GM12878 (cell line): ENCODE measurements at regions not wholly inside any gene's neighbourhood (a gene's known extent, or its start where the extent isn't known, plus 50 kb on each side); places are given as distances from the start of the nearest gene placed in this dataset.

ENCODE experiments used
- ATAC-seq: fragments of 200-7000 bp; cut with Tn5 transposase; 3 replicates; pipeline ENCODE4 v1.9.1; 2020; ENCODE audit warnings: mild to moderate bottlenecking, moderate library complexity
- BruUV-seq: library from RNA; stranded (reverse); fragments of 400-500 nt; replicated peaks from 2 replicates; lab custom pipeline; 2021; lab: Mats Ljungman, UMichigan
- CTCF ChIA-PET: fragments of 300-600 bp; sonication (Branson Sonifier 250); formaldehyde crosslinking; extraction: SDS; loops from one replicate; lab custom pipeline; 2021; ENCODE audit warnings: inconsistent platforms; lab: Yijun Ruan, JAX
- POLR2A ChIA-PET: fragments of 350-600 bp; formaldehyde crosslinking; extraction: SDS; loops from one replicate; lab custom pipeline; 2021; ENCODE audit warnings: inconsistent platforms; lab: Charles Lee
- RAD21 ChIA-PET: fragments of 300-600 bp; sonication (Branson Sonifier 250); formaldehyde crosslinking; loops from one replicate; lab custom pipeline; 2023; ENCODE audit warnings: antibody characterized with exemption; ENCODE audit not compliant: unreplicated experiment; lab: Charles Lee
- SMC1A ChIA-PET: fragments of 300-600 bp; sonication (Branson Sonifier 250); formaldehyde crosslinking; loops from one replicate; lab custom pipeline; 2023; ENCODE audit not compliant: unreplicated experiment, uncharacterized antibody; lab: Charles Lee
- DNase-seq: peaks from one replicate; pipeline ENCODE4 v3.0.0-alpha.2; 2011; ENCODE audit warnings: low read depth, low spot score
- FAIRE-seq: peaks from 3 replicates; lab custom pipeline; 2011; peaks lifted over from hg19 to GRCh38; lab: Jason Lieb, UNC
- H2AFZ ChIP-seq: 2 replicates; pipeline ENCODE4 v1.6.0; 2011; ENCODE audit warnings: low read depth, low read length, control low read depth; ENCODE audit not compliant: control insufficient read depth
- H3K27ac ChIP-seq: 2 replicates; pipeline ENCODE4 v1.5.1; 2011; ENCODE audit warnings: control low read depth; ENCODE audit not compliant: control insufficient read depth, insufficient read depth
- H3K27me3 ChIP-seq, 2 experiments: replicated peaks in 1 of 2; 2 replicates each; pipeline versions ENCODE4 v1.6.0 to v1.6.1; 2011; ENCODE audit warnings: low read length in 1 of 2; ENCODE audit not compliant: control insufficient read depth in 2 of 2, insufficient read depth in 2 of 2
- H3K36me3 ChIP-seq, 2 experiments: 2 replicates each; pipeline ENCODE4 v1.5.1; 2011; ENCODE audit warnings: low read length in 1 of 2; ENCODE audit not compliant: control insufficient read depth in 2 of 2, insufficient read depth in 2 of 2
- H3K4me1 ChIP-seq: 2 replicates; pipeline ENCODE4 v1.6.1; 2011; ENCODE audit warnings: mild to moderate bottlenecking, low read length, moderate library complexity, mixed read lengths; ENCODE audit not compliant: control insufficient read depth, insufficient read depth
- H3K4me2 ChIP-seq: 2 replicates; pipeline ENCODE4 v1.6.0; 2011; ENCODE audit warnings: control low read depth; ENCODE audit not compliant: control insufficient read depth, insufficient read depth
- H3K4me3 ChIP-seq: fragments of 200-600 bp; sonication (generic); 2 replicates; pipeline ENCODE4 v1.5.1; 2016
- H3K79me2 ChIP-seq: 2 replicates; pipeline ENCODE4 v1.6.0; 2011; ENCODE audit warnings: low read length; ENCODE audit not compliant: control insufficient read depth, insufficient read depth
- H3K9ac ChIP-seq: 2 replicates; pipeline ENCODE4 v1.8.0; 2011; ENCODE audit warnings: low read length, control low read depth, mixed read lengths; ENCODE audit not compliant: control insufficient read depth, insufficient read depth
- H3K9me3 ChIP-seq: replicated peaks from 3 replicates; pipeline ENCODE4 v1.5.1; 2011; ENCODE audit warnings: mild to moderate bottlenecking, low read length; ENCODE audit not compliant: control insufficient read depth, insufficient read depth
- H4K20me1 ChIP-seq: 2 replicates; pipeline ENCODE4 v1.6.0; 2011; ENCODE audit not compliant: control insufficient read depth, insufficient read depth
- BACH1 ChIP-seq: fragments of 450-650 bp; IDR thresholded peaks from 2 replicates; pipeline ENCODE4 v1.6.1; 2017; ENCODE audit warnings: mild to moderate bottlenecking, borderline replicate concordance
- BCL11A ChIP-seq: IDR thresholded peaks from 2 replicates; pipeline ENCODE4 v1.6.1; 2011; ENCODE audit warnings: low read depth, low read length
- MTA2 ChIP-seq: fragments of 450-650 bp; IDR thresholded peaks from 2 replicates; pipeline ENCODE4 v1.6.1; 2016; ENCODE audit warnings: low read depth, mild to moderate bottlenecking, moderate library complexity
- NFYB ChIP-seq: IDR thresholded peaks from 2 replicates; pipeline ENCODE4 v1.6.1; 2011; ENCODE audit warnings: low read depth, mild to moderate bottlenecking, low read length, improper control_type of control experiment, moderate library complexity; ENCODE audit not compliant: insufficient read depth
- POLR2A ChIP-seq: IDR thresholded peaks from 2 replicates; pipeline ENCODE4 v1.6.1; 2011; ENCODE audit warnings: low read depth, mild to moderate bottlenecking, low read length
- POLR2AphosphoS5 ChIP-seq: IDR thresholded peaks from 2 replicates; pipeline ENCODE4 v1.6.1; 2011; ENCODE audit warnings: mild to moderate bottlenecking, low read length, inconsistent platforms
- POU2F2 ChIP-seq: IDR thresholded peaks from 3 replicates; pipeline ENCODE4 v1.6.1; 2011; ENCODE audit warnings: low read depth, mild to moderate bottlenecking, low read length, borderline replicate concordance
- TCF7 ChIP-seq: IDR thresholded peaks from 2 replicates; pipeline ENCODE4 v1.6.1; 2014; ENCODE audit warnings: antibody characterized with exemption, borderline replicate concordance
- ZNF217 ChIP-seq: fragments of 450-650 bp; IDR thresholded peaks from 2 replicates; pipeline ENCODE4 v1.6.1; 2017; ENCODE audit warnings: antibody characterized with exemption, mild to moderate bottlenecking
- ZNF274 ChIP-seq: IDR thresholded peaks from one replicate; pipeline ENCODE4 v1.8.0; 2011; ENCODE audit not compliant: insufficient read length, insufficient read depth
- WGBS: methylation state at CpG from one replicate; pipeline ENCODE4 v1.1.6; 2016; ENCODE audit warnings: low lambda C conversion rate; ENCODE audit not compliant: insufficient replicate concordance, insufficient coverage; ENCODE audit errors: missing lambda C conversion rate; 5-methylcytosine and 5-hydroxymethylcytosine counted together
- in situ Hi-C: fragments of 300-500 bp; cut with MboI; formaldehyde crosslinking; loops from 9 replicates; pipeline ENCODE4 v1.14.3; 2018; ENCODE audit warnings: mixed read lengths
- intact Hi-C: fragments of 100-400 bp; cut with micrococcal nuclease; formaldehyde crosslinking; loops from one replicate; pipeline ENCODE4 v1.14.2; 2022; ENCODE audit not compliant: unreplicated experiment
- TF ChIP-seq, protein P1 (sequence below): IDR thresholded peaks from 2 replicates; pipeline ENCODE4 v1.6.1; 2011; ENCODE audit warnings: low read depth, mild to moderate bottlenecking, low read length, moderate library complexity, borderline replicate concordance; ENCODE audit errors: extremely low read depth
- TF ChIP-seq, protein P2 (sequence below): IDR thresholded peaks from 2 replicates; pipeline ENCODE4 v1.6.1; 2011; ENCODE audit warnings: mild to moderate bottlenecking, low read depth, low read length, moderate library complexity; ENCODE audit not compliant: insufficient replicate concordance

DNA sequence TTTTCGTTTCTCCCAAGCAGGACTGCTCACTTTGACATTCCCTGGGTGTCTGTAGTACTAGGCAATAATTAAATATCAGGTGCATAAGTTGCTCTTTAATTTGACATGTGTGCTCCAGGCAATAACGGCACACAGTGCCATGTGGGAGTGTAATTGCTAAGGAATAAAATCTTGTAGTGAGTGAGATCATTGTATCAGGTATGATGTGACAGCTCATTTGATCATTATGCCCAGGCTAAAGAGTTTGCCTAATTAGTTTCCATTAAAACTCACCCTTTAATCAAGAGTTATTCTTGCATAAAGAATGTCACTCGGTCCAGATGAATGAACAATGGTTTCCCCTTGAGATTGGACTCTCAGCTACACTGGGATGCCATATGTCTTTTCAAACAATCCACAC, 220.0 kb downstream of the INSC start:
- POLR2A ChIA-PET, result no interaction called here
- Histone ChIP-seq H4K20me1 (no peaks in the 10 kb centered on the region), H3K27me3 (no peaks in the 10 kb centered on the region), H3K36me3 (no peaks in the 10 kb centered on the region), H2AFZ (no peak overlapping the region), H3K4me1 (no peaks in the 10 kb centered on the region)
- 8% methylated on average over 3 of the region's 3 CpGs for WGBS
- no peak for FAIRE-seq
- in situ Hi-C loops, result no loop called here
- TF ChIP-seq POU2F2 (no peak), NFYB (no peak), POLR2A (no peak), ZNF274 (no peak), MTA2 (no peak), BCL11A (no peak), TCF7 (no peak), POLR2AphosphoS5 (no peak), ZNF217 (no peak), BACH1 (no peak)
- TF ChIP-seq, protein P1, sequence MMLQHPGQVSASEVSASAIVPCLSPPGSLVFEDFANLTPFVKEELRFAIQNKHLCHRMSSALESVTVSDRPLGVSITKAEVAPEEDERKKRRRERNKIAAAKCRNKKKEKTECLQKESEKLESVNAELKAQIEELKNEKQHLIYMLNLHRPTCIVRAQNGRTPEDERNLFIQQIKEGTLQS, result no peak
- TF ChIP-seq, protein P2, sequence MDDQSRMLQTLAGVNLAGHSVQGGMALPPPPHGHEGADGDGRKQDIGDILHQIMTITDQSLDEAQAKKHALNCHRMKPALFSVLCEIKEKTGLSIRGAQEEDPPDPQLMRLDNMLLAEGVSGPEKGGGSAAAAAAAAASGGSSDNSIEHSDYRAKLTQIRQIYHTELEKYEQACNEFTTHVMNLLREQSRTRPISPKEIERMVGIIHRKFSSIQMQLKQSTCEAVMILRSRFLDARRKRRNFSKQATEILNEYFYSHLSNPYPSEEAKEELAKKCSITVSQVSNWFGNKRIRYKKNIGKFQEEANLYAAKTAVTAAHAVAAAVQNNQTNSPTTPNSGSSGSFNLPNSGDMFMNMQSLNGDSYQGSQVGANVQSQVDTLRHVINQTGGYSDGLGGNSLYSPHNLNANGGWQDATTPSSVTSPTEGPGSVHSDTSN, result no peak
- TF ChIP-seq, all 136 proteins: peak for 0
- BruUV-seq, result no TSS peak
- CTCF ChIA-PET, result no interaction called here
- Histone ChIP-seq H3K4me2 (no peak overlapping the region), H3K4me3 (no peak overlapping the region), H3K27ac (no peak overlapping the region), H3K9me3 (no peaks in the 10 kb centered on the region), H3K9ac (no peak overlapping the region), H3K79me2 (no peaks in the 10 kb centered on the region)
- ATAC-seq, result no peak
- intact Hi-C loops, result no loop called here
- RAD21 ChIA-PET, result no interaction called here
- no peak for DNase-seq
- SMC1A ChIA-PET, result no interaction called here
